HCT116 (cell line): ENCODE measurements at regions not wholly inside any gene's neighbourhood (a gene's known extent, or its start where the extent isn't known, plus 50 kb on each side); places are given as distances from the start of the nearest gene placed in this dataset.

Experiments
- ATAC-seq: fragments of 200-7000 bp; cut with Tn5 transposase; 2 replicates; pipeline ENCODE4 v1.9.1; 2020; ENCODE audit warnings: mild to moderate bottlenecking, moderate library complexity
- BruUV-seq: library from RNA; stranded (reverse); fragments of 400-500 nt; replicated peaks from 2 replicates; lab custom pipeline; 2021; lab: Mats Ljungman, UMichigan
- CTCF ChIA-PET: fragments of 300-600 bp; sonication (Branson Sonifier 250); formaldehyde crosslinking; loops from one replicate; lab custom pipeline; 2021; ENCODE audit warnings: antibody characterized with exemption; lab: Charles Lee
- POLR2A ChIA-PET: fragments of 300-600, 350-600 bp; sonication (Branson Sonifier 250); formaldehyde crosslinking; loops from one replicate; lab custom pipeline; 2021; ENCODE audit warnings: antibody characterized with exemption; lab: Charles Lee
- RAD21 ChIA-PET, 2 experiments: fragments of 300-600 bp; sonication (Branson Sonifier 250); formaldehyde crosslinking; loops; one replicate each; lab custom pipeline; 2023; ENCODE audit warnings: low total read pairs in 2 of 2; ENCODE audit not compliant: uncharacterized antibody in 2 of 2, unreplicated experiment in 2 of 2, low non-redundant PET in 1 of 2; lab: Charles Lee
- DNase-seq: peaks from one replicate; pipeline ENCODE4 v3.0.0-alpha.2; 2010; ENCODE audit warnings: low read depth, low spot score
- H2AFZ ChIP-seq: fragments of 200-600 bp; shearing (Covaris generic), sonication (generic); 2 replicates; pipeline ENCODE4 v1.6.1; 2017; ENCODE audit warnings: low read depth, mixed run types, mixed read lengths, antibody characterized with exemption, low read length; ENCODE audit not compliant: poor library complexity, severe bottlenecking
- H3K27ac ChIP-seq: 2 replicates; pipeline ENCODE4 v1.5.1; 2012; ENCODE audit warnings: low read depth, low read length
- H3K27me3 ChIP-seq: fragments of 200-600 bp; sonication (generic); 2 replicates; pipeline ENCODE4 v1.6.1; 2016; ENCODE audit warnings: mixed run types, low read length, mixed read lengths; ENCODE audit not compliant: insufficient read depth
- H3K36me3 ChIP-seq, 2 experiments: fragments of 200-500 bp in 1 of 2; fragments of 200-600 bp in 1 of 2; sonication (Bioruptor generic) in 1 of 2; sonication (generic) in 1 of 2; 2 replicates each; pipeline versions ENCODE4 v1.5.1 to v1.6.1; 2014 to 2016; ENCODE audit warnings: low read length in 2 of 2, inconsistent platforms in 1 of 2, mixed read lengths in 1 of 2, mixed run types in 1 of 2; ENCODE audit not compliant: insufficient read depth in 2 of 2, control insufficient read depth in 1 of 2
- H3K4me1 ChIP-seq, 2 experiments: fragments of 200-600 bp in 1 of 2; sonication (generic) in 1 of 2; 2 replicates each; pipeline versions ENCODE4 v1.5.1 to v1.6.1; 2012 to 2017; ENCODE audit warnings: low read length in 2 of 2, inconsistent platforms in 1 of 2, mild to moderate bottlenecking in 1 of 2, mixed read lengths in 1 of 2, mixed run types in 1 of 2, moderate library complexity in 1 of 2; ENCODE audit not compliant: insufficient read depth in 2 of 2, control insufficient read depth in 1 of 2
- H3K4me2 ChIP-seq: fragments of 200-600 bp; sonication (generic); 2 replicates; pipeline ENCODE4 v1.6.1; 2017; ENCODE audit warnings: mixed run types, low read length, mixed read lengths
- H3K4me3 ChIP-seq, 2 experiments: fragments of 200-600 bp in 1 of 2; sonication (generic) in 1 of 2; replicated peaks in 1 of 2; 2 replicates each; pipeline ENCODE4 v1.5.1; 2011 to 2016; ENCODE audit warnings: low read length in 2 of 2, control low read depth in 1 of 2, low read depth in 1 of 2, mild to moderate bottlenecking in 1 of 2, mixed read lengths in 1 of 2, mixed run types in 1 of 2
- H3K79me2 ChIP-seq: fragments of 200-600 bp; sonication (generic); 2 replicates; pipeline ENCODE4 v1.6.1; 2017; ENCODE audit warnings: mild to moderate bottlenecking, mixed run types, low read length, moderate library complexity, mixed read lengths; ENCODE audit not compliant: insufficient read depth
- H3K9ac ChIP-seq: fragments of 200-600 bp; sonication (generic); 2 replicates; pipeline ENCODE4 v1.6.1; 2016; ENCODE audit warnings: low read length, mixed read lengths
- H3K9me2 ChIP-seq: fragments of 200-600 bp; sonication (generic), shearing (Covaris generic); 2 replicates; pipeline ENCODE4 v1.6.1; 2017; ENCODE audit warnings: mixed run types, mild to moderate bottlenecking, moderate library complexity; ENCODE audit not compliant: insufficient read depth
- H3K9me3 ChIP-seq, 2 experiments: fragments of 200-500 bp in 1 of 2; fragments of 200-600 bp in 1 of 2; sonication (Bioruptor generic) in 1 of 2; sonication (generic) in 1 of 2; 2 replicates each; pipeline ENCODE4 v1.6.1; 2014 to 2017; ENCODE audit warnings: low read length in 2 of 2, mixed read lengths in 2 of 2, inconsistent platforms in 1 of 2, low read depth in 1 of 2, mild to moderate bottlenecking in 1 of 2, mixed run types in 1 of 2, moderate library complexity in 1 of 2; ENCODE audit not compliant: control insufficient read depth in 1 of 2, insufficient read depth in 1 of 2
- H4K20me1 ChIP-seq: fragments of 200-600 bp; sonication (generic), shearing (Covaris generic); 2 replicates; pipeline ENCODE4 v1.6.1; 2017; ENCODE audit warnings: mixed run types, mild to moderate bottlenecking, moderate library complexity; ENCODE audit not compliant: insufficient read depth
- CBX3 ChIP-seq: IDR thresholded peaks from 2 replicates; pipeline ENCODE4 v1.6.1; 2012; ENCODE audit warnings: low read depth
- CTCF ChIP-seq, 3 experiments: fragments of 200-600 bp in 1 of 3; sonication (generic) in 1 of 3; IDR thresholded peaks in 2 of 3; conservative IDR thresholded peaks in 1 of 3; 2 replicates each; pipeline ENCODE4 v1.5.1; 2012 to 2017; ENCODE audit warnings: low read depth in 2 of 3, low read length in 2 of 3, antibody characterized with exemption in 1 of 3, borderline replicate concordance in 1 of 3, control low read depth in 1 of 3, mild to moderate bottlenecking in 1 of 3, mixed read lengths in 1 of 3, mixed run types in 1 of 3, moderate library complexity in 1 of 3; ENCODE audit not compliant: insufficient read depth in 1 of 3
- ELF1 ChIP-seq: IDR thresholded peaks from 2 replicates; pipeline ENCODE4 v1.6.1; 2012; ENCODE audit warnings: low read depth, borderline replicate concordance
- EZH2 ChIP-seq: fragments of 200-600 bp; sonication (generic); IDR thresholded peaks from 2 replicates; pipeline ENCODE4 v1.6.1; 2017; ENCODE audit warnings: antibody characterized with exemption, mixed run types
- POLR2A ChIP-seq: IDR thresholded peaks from 2 replicates; pipeline ENCODE4 v1.7.0; 2011; ENCODE audit warnings: borderline replicate concordance; ENCODE audit not compliant: insufficient read depth, insufficient read length; ENCODE audit errors: extremely low read depth
- RAD21 ChIP-seq: IDR thresholded peaks from 2 replicates; pipeline ENCODE4 v1.6.1; 2012; ENCODE audit warnings: low read depth, mild to moderate bottlenecking
- SIN3A ChIP-seq: IDR thresholded peaks from 2 replicates; pipeline ENCODE4 v1.6.1; 2012; ENCODE audit warnings: low read depth
- SP1 ChIP-seq: IDR thresholded peaks from 2 replicates; pipeline ENCODE4 v1.6.1; 2012; ENCODE audit warnings: low read depth
- SRF ChIP-seq: IDR thresholded peaks from 2 replicates; pipeline ENCODE4 v1.6.1; 2012; ENCODE audit warnings: low read depth
- TCF7L2 ChIP-seq: IDR thresholded peaks from 2 replicates; pipeline ENCODE4 v1.7.0; 2011; ENCODE audit warnings: borderline replicate concordance, inconsistent platforms; ENCODE audit not compliant: insufficient read depth, insufficient read length; ENCODE audit errors: extremely low read depth
- ZBTB33 ChIP-seq: IDR thresholded peaks from 2 replicates; pipeline ENCODE4 v1.6.1; 2011; ENCODE audit warnings: mild to moderate bottlenecking, low read length, moderate library complexity; ENCODE audit not compliant: insufficient replicate concordance; ENCODE audit errors: extremely low read depth
- ZNF274 ChIP-seq: fragments of 200-500 bp; sonication (Bioruptor generic); IDR thresholded peaks from 2 replicates; pipeline ENCODE4 v1.6.1; 2014; ENCODE audit warnings: mild to moderate bottlenecking, low read depth, low read length, inconsistent platforms
- intact Hi-C: fragments of 100-400 bp; cut with micrococcal nuclease; formaldehyde crosslinking; loops from 2 replicates; pipeline ENCODE4 v1.10.0; 2022
- TF ChIP-seq, protein P1 (sequence below): IDR thresholded peaks from 2 replicates; pipeline ENCODE4 v1.6.1; 2012

DNA sequence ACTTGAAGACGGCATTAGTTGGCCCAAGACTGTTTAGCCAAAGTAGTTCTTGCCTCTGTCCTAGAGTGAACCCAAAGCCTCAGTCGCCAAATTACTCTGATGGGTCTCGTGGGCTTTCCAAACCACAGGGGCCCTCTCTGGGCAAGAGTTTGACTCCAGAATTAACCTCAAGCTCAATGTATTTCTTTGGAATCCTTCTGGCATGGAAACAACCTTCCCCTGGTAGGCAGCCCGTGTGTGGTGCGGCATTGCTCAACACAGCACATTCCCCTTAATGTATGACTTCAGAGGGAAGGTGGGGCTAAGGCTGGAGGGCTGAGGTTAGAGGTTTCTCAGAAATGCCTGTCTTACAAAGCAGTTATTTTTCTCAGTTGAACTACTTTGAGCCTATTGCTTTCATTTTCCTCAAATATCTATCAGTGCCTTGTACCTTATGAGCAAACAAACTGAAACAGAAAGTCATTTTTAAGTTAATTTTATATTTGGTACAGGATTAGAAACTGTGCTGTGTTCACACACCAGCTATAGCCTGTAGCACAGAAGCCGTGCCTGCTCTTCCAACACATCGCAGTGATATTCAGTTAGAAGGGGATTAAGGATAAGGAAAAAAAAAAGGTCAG is 123.9 kb upstream of the HAPLN1 start (continued):
- TF ChIP-seq EZH2 = no peak

DNA sequence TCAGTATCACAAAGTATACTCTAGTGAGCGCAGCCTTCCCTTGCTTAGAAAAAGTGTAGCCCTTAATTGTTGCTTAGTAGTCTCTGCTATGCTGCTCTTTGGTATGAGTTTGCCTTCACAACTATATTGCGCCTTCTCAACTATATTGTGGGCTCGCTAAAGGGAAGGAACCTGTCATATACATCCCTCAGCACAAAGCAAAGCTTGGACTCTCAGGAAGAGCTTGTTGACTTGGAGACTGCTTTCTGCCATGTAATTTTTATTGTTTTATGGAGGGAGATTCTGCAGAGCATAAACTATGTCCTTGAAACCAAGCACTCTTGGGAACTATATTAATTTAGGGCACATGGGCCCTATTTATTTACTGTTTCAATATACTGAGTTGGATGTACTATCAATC is 119.1 kb upstream of the HAPLN1 start:
- H3K4me2 ChIP-seq = no peak overlapping the region
- no peaks in the 10 kb centered on the region for H3K9me3 ChIP-seq
- no peak overlapping the region for H2AFZ ChIP-seq
- no peaks in the 10 kb centered on the region for H3K79me2 ChIP-seq
- H3K27me3 ChIP-seq = no peaks in the 10 kb centered on the region
- no peaks in the 10 kb centered on the region for H3K4me1 ChIP-seq
- no peak for ATAC-seq
- ChIA-PET CTCF (no interaction called here), RAD21 (no interaction called here), POLR2A (no interaction called here)
- TF ChIP-seq, protein P1, sequence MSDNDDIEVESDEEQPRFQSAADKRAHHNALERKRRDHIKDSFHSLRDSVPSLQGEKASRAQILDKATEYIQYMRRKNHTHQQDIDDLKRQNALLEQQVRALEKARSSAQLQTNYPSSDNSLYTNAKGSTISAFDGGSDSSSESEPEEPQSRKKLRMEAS = no peak
- no peak for TF ChIP-seq SIN3A
- no peak for TF ChIP-seq SRF
- TF ChIP-seq ZNF274 = no peak
- no peak for TF ChIP-seq RAD21
- TF ChIP-seq CTCF (IDR thresholded peaks at IDR 0.05 in 2 of 3, conservative IDR thresholded peaks at IDR 0.05 in 1 of 3; ENCODE audit: borderline replicate concordance in 1 of 3, insufficient read depth in 1 of 3, low read depth in 2 of 3, low read length in 2 of 3) = no peak
- TF ChIP-seq ZBTB33 = no peak
- no peak for TF ChIP-seq TCF7L2
- no peak for TF ChIP-seq ELF1
- TF ChIP-seq POLR2A = no peak
- TF ChIP-seq SP1 = no peak
- TF ChIP-seq CBX3 = no peak
- no TSS peak for BruUV-seq
- DNase-seq = no peak
- no peaks in the 10 kb centered on the region for H4K20me1 ChIP-seq
- peaks cover 3% of the 10 kb centered on the region; the same call in 1 of the 2 replicates for H3K9me2 ChIP-seq
- intact Hi-C loops = no loop called here
- H3K36me3 ChIP-seq = no peaks in the 10 kb centered on the region
- H3K4me3 ChIP-seq = no peak overlapping the region
- H3K27ac ChIP-seq = no peak overlapping the region
- H3K9ac ChIP-seq = no peak overlapping the region
